Renal cortical epithelial cell (primary cell): ENCODE measurements at regions not wholly inside any gene's neighbourhood (a gene's known extent, or its start where the extent isn't known, plus 50 kb on each side); places are given as distances from the start of the nearest gene placed in this dataset.
"Not testable (repeated sequence)": the region's sequence is repeated elsewhere in the genome, so short reads cannot be mapped to it uniquely, and the experiment has no call there.

Experiments used
- DNase-seq: peaks from one replicate; pipeline ENCODE4 v3.0.0-alpha.2; 2011; ENCODE audit warnings: low read depth

GRCh38 chr3:112765531-112765930, 81.1 kb downstream of the CD200R1L start:
- DNase-seq: no peak

DNA sequence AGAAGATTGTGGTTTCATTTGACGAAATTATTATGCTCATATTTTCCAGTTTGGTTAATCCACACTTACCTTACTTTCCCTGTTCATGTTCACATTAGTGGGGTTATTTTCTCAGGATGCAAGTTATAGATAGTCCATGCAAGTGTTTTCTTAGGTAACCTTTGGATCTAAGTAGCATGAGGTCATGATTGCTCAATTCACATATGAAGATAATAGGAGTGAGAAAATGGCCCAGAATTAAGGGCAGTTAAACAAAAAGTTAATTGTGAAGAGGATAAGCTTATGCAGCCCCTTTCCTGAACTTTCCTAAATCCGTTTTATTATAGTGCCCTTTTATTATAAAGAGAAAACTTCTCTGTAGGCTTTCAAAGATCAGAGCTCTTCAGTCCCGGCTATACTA, 83.4 kb downstream of the CD200R1L start:
- no peak for DNase-seq

DNA sequence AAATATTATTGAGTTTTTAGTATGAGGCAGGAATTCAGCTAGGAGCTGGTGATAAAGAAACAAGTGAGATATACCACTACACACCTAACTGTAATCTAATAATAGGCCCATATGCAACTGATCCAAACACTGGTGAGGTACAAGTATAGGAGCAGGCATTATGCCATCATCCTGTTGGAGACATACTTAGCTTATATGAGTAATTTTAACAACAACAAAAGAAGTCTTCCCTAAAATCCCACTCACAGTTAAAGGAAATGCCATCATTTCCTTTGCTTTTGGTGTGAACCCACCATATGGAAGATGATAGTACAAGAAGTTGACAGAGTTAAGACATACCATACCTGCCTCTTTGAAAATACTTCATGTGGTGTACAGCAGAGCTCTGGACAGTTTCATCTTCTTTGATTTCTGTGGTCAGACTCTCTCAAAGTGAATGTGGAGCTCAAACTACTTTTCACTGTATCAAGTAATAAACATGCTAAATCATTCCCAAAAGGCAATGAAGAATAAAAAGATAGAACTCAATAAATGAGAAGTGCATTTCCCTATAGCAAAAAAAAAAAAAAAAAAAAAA, 85.5 kb downstream of the CD200R1L start:
- DNase-seq: no peak

DNA sequence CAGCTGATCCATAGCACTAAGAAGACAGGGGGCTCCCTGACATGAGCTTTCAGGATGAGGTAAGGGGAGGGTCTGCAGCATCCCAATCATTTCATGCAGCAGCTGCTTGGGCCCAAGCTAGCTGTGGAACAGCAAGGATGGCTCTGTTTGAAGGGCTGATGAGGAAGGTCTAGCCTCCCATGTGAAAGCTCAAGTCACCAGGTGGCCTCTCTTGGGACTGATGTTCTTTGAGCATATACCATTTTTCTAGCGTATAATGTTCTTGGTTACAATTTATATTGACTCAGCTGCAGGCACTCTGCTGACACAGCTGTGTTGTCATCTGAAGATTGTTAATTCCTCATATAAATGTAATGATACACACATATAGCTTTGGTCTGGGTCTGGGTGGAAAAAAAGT, 87.0 kb downstream of the CD200R1L start:
- DNase-seq: no peak

DNA sequence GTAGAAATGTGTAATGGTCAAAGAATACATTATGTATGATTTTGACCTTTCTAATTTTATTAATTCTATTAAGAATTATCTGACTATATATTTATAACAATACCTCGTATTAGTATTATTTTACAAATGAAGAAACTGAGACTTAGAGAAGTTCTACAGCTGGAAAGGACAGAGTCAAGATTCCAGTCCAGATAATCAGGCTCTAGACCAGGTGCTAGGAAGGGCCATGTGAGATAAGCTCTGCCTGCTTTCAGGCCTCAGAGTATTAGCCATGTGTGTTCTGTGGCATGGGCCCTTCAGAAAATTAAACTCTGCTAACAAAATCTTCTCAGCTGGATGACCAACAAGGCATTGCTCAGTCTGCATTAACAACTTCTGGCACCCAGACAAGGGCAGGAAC, 87.5 kb downstream of the CD200R1L start:
- DNase-seq: no peak

GRCh38 chr3:112757197-112757596, 89.5 kb downstream of the CD200R1L start:
- no peak for DNase-seq

GRCh38 chr3:112755845-112756613, 90.6 kb downstream of the CD200R1L start:
- DNase-seq: no peak

DNA sequence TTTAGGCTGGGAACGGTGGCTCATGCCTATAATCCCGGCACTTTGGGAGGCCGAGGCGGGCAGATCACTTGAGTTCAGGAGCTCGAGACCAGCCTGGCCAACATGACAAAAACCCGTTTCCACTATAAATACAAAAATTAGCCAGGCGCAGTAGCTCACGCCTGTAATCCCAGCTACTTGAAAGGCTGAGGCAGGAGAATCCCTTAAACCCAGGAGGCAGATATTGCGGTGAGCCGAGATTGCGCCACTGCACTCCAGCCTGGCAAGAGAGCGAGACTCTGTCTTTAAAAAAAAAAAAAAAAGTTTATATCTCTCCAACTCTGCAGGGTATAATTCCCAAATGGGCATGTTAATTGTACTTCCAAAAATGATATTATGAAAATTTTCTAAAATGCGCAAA, 91.6 kb downstream of the CD200R1L start:
- DNase-seq: not testable (repeated sequence)

GRCh38 chr3:112751564-112752512, 94.8 kb downstream of the CD200R1L start:
- peak; percentile 91 for DNase-seq

DNA sequence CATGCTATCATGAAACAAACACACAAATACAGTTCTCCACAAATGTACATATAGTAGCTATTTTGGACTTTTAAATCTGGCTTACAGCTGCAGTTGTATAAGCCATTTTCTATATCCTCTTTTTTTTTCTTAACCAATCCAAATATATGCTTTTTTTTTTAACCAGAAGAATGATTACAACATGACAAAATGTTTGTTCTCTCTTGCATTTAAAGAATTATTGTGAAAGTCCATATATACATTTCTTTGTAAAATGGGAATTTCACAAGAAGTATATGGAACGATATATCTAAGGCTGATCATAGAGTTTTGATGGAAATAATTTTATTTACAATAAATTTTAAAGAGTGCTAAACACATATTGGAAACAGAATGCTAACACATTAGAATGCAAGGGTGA, 95.6 kb downstream of the CD200R1L start:
- DNase-seq: no peak

DNA sequence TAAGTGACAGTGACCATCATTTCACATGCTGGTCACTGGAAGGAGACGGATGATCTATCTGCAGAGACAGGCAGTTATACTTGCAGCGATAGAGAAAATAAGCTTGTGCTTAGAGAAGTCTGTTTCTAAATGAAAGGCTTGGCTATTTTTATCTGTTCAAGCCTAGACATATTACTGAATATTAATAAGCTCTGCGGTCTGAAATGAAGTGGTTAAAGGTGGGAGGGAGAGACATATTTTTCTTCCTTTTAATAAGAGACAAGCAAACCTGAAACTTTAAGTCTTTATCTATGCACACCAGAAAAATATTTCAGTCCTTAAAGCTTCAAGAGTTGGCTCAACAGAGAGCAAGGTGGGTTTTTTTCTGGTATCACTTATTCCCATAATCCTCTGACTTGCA, 99.0 kb downstream of the CD200R1L start:
- DNase-seq: no peak

DNA sequence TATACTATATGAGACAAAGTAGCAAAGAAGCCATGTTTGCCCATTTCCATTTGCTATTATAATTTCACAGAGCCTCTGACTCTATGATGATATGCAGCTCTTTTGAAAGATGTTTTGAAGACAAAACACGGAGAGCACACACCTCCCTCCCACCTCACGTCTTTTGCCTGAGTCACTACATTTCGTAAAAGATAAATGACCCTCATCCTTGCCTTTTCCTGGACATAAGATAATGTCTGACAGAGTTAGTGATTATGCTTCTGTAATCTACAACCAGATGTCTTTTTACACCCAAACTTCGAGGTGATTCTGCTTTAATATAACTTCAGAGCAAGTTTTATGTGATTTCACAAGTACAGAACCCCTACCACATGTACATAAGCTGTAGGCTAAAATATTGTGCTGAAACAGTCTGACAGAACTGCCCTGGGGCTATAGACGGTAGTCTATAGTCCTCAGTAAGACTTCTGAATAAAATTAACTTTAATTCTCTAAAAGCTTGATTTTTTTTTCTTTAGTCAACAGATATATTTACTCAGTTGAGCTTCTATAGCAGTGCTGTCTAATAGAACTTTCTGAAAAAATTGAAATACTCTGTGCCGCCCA, 99.9 kb downstream of the CD200R1L start:
- DNase-seq: peak; percentile 43

- DNase-seq: no peak
Measured at GRCh38 chr3:112745567-112746248, 101.0 kb downstream of the CD200R1L start.

DNA sequence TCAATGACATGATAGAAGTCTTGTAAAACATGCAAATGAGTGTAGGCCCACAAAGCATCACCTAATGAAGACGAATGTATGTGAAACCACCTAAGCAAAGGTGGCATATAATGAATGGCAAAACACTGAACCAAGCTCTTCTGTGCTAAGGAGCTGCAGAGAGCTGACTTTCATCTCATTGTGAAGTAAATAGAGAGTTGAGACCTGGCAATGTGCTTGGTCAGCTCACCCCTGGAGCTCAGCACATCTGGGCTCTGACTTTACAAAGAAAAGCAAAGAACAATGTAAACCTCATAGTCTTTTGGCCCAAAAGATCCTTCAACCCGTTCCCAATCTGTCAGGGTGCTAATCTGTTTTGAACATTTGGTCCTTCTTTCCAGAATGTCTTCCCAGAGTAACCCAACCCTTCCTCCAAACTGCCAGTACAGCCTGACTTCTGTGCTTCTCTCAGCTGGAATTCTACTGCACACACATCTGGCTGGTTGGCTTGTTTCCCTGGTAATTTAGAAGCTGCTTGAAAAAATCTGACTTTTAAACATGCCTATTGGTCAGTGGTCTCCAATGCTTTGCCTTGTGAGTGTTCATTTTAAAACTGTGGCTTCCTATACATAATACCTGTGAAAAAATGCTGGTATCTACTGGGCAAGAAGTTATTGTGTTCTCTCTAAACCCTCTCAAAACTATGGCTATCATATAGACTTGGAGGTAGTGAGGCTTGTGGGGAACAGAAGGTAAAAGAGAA, 101.7 kb downstream of the CD200R1L start:
- DNase-seq: no peak

- no peak for DNase-seq
Measured at GRCh38 chr3:112744106-112744505, 102.6 kb downstream of the CD200R1L start.

DNA sequence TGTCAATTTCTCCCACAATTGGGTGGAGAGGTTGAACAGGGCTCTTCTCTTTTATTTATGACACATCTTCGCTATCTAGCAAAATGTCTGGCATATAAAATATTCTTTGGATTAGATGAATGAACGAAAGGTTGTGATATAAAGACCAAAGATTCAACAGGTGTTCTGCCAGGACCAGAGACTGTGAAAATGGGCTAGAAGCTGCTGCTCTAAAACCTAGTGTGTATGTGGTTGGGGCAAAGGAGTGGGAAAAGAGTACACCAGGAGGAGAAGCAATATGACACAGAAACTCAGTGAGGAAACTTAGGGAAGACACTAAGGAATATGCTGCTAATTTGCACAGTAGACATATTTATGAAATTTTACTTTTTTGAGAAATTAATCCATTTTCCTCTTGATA, 102.0 kb upstream of the CCDC80 start:
- DNase-seq: no peak

- DNase-seq: no peak
Measured at GRCh38 chr3:112741983-112742382, 101.0 kb upstream of the CCDC80 start.

GRCh38 chr3:112740835-112741234, 99.9 kb upstream of the CCDC80 start:
- no peak for DNase-seq

GRCh38 chr3:112739252-112739965, 98.5 kb upstream of the CCDC80 start:
- DNase-seq: no peak

DNA sequence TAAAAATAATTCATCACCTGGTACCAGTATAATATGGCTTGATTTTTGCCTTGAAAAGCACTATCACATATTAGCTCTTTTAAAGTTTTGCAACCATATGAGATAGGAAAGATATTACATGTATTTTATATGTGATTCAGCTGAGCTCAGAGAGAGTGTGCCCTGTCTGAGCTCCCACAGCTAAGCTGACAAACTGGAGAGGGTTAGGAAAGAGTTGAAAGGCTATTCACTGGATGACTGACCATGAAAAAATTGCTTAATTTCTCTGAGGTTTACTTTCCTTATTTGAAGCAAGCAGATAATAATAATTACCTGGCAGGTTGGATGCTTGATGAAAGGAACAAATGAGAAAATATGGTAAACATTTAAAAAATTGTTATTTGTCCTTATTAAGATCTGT, 97.4 kb upstream of the CCDC80 start:
- DNase-seq: peak; percentile 43
